ENCODE measurements at regions not wholly inside any gene's neighbourhood (a gene's known extent, or its start where the extent isn't known, plus 50 kb on each side); places are given as distances from the start of the nearest gene placed in this dataset.

DNA sequence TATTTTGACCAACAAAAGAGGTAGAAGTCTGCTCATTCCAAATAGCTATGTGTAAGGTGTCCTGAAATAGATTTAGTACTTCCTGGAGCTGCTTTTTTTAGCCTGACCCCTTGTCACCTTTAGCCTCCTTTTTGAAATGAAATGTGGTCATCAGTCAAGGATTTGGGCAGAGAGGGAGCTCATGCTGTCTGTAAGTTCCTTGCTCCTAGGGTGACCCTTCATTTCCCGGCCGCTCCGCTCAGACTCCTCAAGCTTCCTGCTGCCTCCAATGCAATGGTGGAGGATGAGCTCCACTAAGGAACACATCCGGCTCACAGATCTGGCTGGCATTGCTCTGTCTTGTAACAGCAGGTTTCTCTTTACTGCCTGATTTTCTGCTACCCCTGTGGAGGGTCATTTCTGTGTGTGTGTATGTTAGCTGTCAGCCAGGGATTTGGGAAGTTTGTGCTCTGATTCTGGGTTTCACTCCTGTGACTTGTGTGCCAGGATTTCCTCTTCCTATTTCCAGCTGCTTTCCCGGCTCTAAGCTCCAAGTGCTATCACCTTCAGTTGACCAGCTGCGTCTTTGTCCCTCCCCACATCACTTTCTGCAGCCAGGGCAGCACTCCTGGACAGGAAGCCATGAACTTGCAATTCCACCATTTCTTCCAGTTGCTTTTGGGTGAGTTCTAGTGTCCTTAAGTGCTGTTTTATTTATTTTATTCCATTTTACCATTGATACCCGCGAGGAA lies 265.9 kb downstream of the ICE1 start:
- Mint-ChIP-seq H3K4me3 (no peak overlapping the region), H3K4me1 (peaks cover 23% of the 10 kb centered on the region), H3K27ac (no peak overlapping the region), H3K9me3 (peaks cover 30% of the 10 kb centered on the region), H3K36me3 (peaks cover 15% of the 10 kb centered on the region), H3K27me3 (ENCODE audit: low read depth) (peaks cover 9% of the 10 kb centered on the region)
- DNase-seq (ENCODE audit: low spot score) = no peak
- no peak for ATAC-seq
- ChIA-PET POLR2A (no interaction called here), CTCF (no interaction called here)
- no peak for TF ChIP-seq ERG (CRISPR knock-in tag; IDR thresholded peaks at IDR 0.05)
- TF ChIP-seq, protein P1, sequence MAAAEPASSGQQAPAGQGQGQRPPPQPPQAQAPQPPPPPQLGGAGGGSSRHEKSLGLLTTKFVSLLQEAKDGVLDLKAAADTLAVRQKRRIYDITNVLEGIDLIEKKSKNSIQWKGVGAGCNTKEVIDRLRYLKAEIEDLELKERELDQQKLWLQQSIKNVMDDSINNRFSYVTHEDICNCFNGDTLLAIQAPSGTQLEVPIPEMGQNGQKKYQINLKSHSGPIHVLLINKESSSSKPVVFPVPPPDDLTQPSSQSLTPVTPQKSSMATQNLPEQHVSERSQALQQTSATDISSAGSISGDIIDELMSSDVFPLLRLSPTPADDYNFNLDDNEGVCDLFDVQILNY (CRISPR knock-in tag; IDR thresholded peaks at IDR 0.05) = no peak
- TF ChIP-seq, protein P2, sequence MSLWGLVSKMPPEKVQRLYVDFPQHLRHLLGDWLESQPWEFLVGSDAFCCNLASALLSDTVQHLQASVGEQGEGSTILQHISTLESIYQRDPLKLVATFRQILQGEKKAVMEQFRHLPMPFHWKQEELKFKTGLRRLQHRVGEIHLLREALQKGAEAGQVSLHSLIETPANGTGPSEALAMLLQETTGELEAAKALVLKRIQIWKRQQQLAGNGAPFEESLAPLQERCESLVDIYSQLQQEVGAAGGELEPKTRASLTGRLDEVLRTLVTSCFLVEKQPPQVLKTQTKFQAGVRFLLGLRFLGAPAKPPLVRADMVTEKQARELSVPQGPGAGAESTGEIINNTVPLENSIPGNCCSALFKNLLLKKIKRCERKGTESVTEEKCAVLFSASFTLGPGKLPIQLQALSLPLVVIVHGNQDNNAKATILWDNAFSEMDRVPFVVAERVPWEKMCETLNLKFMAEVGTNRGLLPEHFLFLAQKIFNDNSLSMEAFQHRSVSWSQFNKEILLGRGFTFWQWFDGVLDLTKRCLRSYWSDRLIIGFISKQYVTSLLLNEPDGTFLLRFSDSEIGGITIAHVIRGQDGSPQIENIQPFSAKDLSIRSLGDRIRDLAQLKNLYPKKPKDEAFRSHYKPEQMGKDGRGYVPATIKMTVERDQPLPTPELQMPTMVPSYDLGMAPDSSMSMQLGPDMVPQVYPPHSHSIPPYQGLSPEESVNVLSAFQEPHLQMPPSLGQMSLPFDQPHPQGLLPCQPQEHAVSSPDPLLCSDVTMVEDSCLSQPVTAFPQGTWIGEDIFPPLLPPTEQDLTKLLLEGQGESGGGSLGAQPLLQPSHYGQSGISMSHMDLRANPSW (CRISPR knock-in tag; conservative IDR thresholded peaks at IDR 0.05; ENCODE audit: low read depth) = no peak
- TF ChIP-seq, protein P3, sequence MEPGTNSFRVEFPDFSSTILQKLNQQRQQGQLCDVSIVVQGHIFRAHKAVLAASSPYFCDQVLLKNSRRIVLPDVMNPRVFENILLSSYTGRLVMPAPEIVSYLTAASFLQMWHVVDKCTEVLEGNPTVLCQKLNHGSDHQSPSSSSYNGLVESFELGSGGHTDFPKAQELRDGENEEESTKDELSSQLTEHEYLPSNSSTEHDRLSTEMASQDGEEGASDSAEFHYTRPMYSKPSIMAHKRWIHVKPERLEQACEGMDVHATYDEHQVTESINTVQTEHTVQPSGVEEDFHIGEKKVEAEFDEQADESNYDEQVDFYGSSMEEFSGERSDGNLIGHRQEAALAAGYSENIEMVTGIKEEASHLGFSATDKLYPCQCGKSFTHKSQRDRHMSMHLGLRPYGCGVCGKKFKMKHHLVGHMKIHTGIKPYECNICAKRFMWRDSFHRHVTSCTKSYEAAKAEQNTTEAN (CRISPR knock-in tag; IDR thresholded peaks at IDR 0.05) = no peak
- TF ChIP-seq ZNF263 (CRISPR knock-in tag; IDR thresholded peaks at IDR 0.05; ENCODE audit: low read depth) = no peak
- TF ChIP-seq ATF6 (CRISPR knock-in tag; IDR thresholded peaks at IDR 0.05) = no peak

DNA sequence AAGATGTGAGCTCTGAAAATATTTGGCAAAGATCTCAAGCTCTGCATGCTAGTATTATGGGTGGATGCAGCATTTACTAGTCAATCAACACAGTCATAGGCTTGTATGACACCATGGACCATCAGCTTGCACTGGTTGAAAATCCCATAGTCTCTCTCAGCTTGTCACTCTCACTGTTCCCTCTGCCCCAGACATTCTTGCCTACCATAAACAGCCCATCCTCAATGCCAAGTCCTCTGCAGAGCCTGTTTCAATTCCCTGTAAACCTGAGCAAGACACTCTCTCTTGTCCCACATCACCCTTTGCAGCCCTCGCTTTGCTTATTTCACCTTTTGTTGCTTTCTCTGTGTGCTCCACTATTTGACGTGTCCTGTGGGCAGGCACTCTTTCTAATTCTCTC lies 264.6 kb downstream of the ICE1 start:
- H3K27me3 Mint-ChIP-seq (ENCODE audit: low read depth) = peaks cover 8% of the 10 kb centered on the region
- ChIA-PET CTCF (interaction anchor here (1.4 kb wide), 1 partner anchor 190 kb away, joined by 3 read pairs; no protein-coding TSS in a partner anchor), POLR2A (no interaction called here)
- ATAC-seq (no peak), DNase-seq (ENCODE audit: low spot score) (no peak)
- peaks cover 35% of the 10 kb centered on the region for H3K9me3 Mint-ChIP-seq
- no peak for TF ChIP-seq IRF2 (CRISPR knock-in tag; IDR thresholded peaks at IDR 0.05; ENCODE audit: borderline replicate concordance, low read depth)
- TF ChIP-seq NR1H2 (CRISPR knock-in tag; IDR thresholded peaks at IDR 0.05) = no peak
- TF ChIP-seq ZNF219 (CRISPR knock-in tag; IDR thresholded peaks at IDR 0.05; ENCODE audit: borderline replicate concordance) = no peak
- TF ChIP-seq GRHL2 (CRISPR knock-in tag; IDR thresholded peaks at IDR 0.05; ENCODE audit: insufficient replicate concordance, severe bottlenecking) = no peak
- TF ChIP-seq, protein P3 (CRISPR knock-in tag; IDR thresholded peaks at IDR 0.05) = no peak
- H3K4me3 Mint-ChIP-seq = no peak overlapping the region
- peaks cover 23% of the 10 kb centered on the region for H3K4me1 Mint-ChIP-seq
- no peak overlapping the region for H3K27ac Mint-ChIP-seq
- peaks cover 18% of the 10 kb centered on the region for H3K36me3 Mint-ChIP-seq
